ENCODE measurements at regions not wholly inside any gene's neighbourhood (a gene's known extent, or its start where the extent isn't known, plus 50 kb on each side); places are given as distances from the start of the nearest gene placed in this dataset.
"Not testable (repeated sequence)": the region's sequence is repeated elsewhere in the genome, so short reads cannot be mapped to it uniquely, and the experiment has no call there.

DNA sequence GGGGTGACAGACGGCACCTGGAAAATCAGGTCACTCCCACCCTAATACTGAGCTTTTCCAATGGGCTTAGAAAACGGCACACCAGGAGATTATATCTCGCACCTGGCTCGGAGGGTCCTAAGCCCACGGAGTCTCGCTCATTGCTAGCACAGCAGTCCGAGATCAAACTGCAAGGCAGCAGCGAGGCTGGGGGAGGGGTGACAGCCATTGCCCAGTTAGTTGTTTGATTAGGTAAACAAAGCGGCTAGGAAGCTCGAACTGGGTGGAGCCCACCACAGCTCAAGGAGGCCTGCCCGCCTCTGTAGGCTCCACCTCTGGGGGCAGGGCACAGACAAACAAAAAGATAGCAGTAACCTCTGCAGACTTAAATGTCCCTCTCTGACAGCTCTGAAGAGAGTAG lies 260.9 kb downstream of the BLID start:
- TF ChIP-seq, protein P1, sequence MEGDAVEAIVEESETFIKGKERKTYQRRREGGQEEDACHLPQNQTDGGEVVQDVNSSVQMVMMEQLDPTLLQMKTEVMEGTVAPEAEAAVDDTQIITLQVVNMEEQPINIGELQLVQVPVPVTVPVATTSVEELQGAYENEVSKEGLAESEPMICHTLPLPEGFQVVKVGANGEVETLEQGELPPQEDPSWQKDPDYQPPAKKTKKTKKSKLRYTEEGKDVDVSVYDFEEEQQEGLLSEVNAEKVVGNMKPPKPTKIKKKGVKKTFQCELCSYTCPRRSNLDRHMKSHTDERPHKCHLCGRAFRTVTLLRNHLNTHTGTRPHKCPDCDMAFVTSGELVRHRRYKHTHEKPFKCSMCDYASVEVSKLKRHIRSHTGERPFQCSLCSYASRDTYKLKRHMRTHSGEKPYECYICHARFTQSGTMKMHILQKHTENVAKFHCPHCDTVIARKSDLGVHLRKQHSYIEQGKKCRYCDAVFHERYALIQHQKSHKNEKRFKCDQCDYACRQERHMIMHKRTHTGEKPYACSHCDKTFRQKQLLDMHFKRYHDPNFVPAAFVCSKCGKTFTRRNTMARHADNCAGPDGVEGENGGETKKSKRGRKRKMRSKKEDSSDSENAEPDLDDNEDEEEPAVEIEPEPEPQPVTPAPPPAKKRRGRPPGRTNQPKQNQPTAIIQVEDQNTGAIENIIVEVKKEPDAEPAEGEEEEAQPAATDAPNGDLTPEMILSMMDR (IDR thresholded peaks at IDR 0.05): not testable (repeated sequence)
- not testable (repeated sequence) for TF ChIP-seq EZH2 (IDR thresholded peaks at IDR 0.05; ENCODE audit: borderline replicate concordance, insufficient read depth, low read depth, low read length, poor library complexity, severe bottlenecking)
